Adipose tissue (tissue), 3 donors: ENCODE measurements at regions not wholly inside any gene's neighbourhood (a gene's known extent, or its start where the extent isn't known, plus 50 kb on each side); places are given as distances from the start of the nearest gene placed in this dataset.
A peak's percentile ranks its signal among the peaks of the same experiment; 100 is the strongest.

Experiments
- H3K27ac ChIP-seq: one replicate; pipeline ENCODE4 v1.5.1; 2013; ENCODE audit warnings: low read depth, low read length
- WGBS, 3 donors: extraction: QIAGEN DNeasy Blood & Tissue Kit; methylation state at CpG; one replicate each; pipeline ENCODE4 v1.1.7; 2013; 5-methylcytosine and 5-hydroxymethylcytosine counted together
- donor health status: healthy with polysubstance abuse.
- donor health status: Bipolar disorder and iron deficiency.
- donor health status: healthy.

- H3K27ac ChIP-seq = peak overlapping the region; percentile 100
- 9 to 49% (median 13%) methylated on average over 18 of the region's 18 CpGs for WGBS, 3 donors
Observed at GRCh38 chr1:234980645-234981396, 147.8 kb downstream of the TOMM20 start.

GRCh38 chr1:234980291-234980644, 148.4 kb downstream of the TOMM20 start:
- H3K27ac ChIP-seq = peak overlapping the region; percentile 100
- 62 to 88% (median 65%) methylated on average over 6 of the region's 6 CpGs for WGBS, 3 donors

GRCh38 chr1:234979296-234980279, 149.0 kb downstream of the TOMM20 start:
- WGBS, 3 donors = 52 to 86% (median 56%) methylated on average over 15 of the region's 15 CpGs
- H3K27ac ChIP-seq = peak overlapping the region; percentile 100

- H3K27ac ChIP-seq = peak overlapping the region; percentile 77
- whole genome bisulfite sequencing, 3 donors = 29 to 60% (median 34%) methylated on average over 14 of the region's 14 CpGs
Observed at GRCh38 chr1:234978397-234979295, 150.0 kb downstream of the TOMM20 start.

GRCh38 chr1:234977875-234978396, 150.7 kb downstream of the TOMM20 start:
- WGBS, 3 donors = 46 to 62% (median 59%) methylated on average over 7 of the region's 7 CpGs
- H3K27ac ChIP-seq = peak overlapping the region; percentile 45

- 73 to 88% (median 73%) methylated on average over 15 of the region's 15 CpGs for WGBS, 3 donors
Observed at GRCh38 chr1:234976861-234977680, 151.6 kb downstream of the TOMM20 start.

GRCh38 chr1:234975941-234976860, 152.4 kb downstream of the TOMM20 start:
- 60 to 86% (median 70%) methylated on average over 11 of the region's 11 CpGs for WGBS, 3 donors
- peak overlapping the region; percentile 41 for H3K27ac ChIP-seq

More at GRCh38 chr1:234976861-234977680, 151.6 kb downstream of the TOMM20 start:
- H3K27ac ChIP-seq = no peak overlapping the region

GRCh38 chr1:234975122-234975940, 153.3 kb downstream of the TOMM20 start:
- peak overlapping the region; percentile 41 for H3K27ac ChIP-seq
- WGBS, 3 donors = 74 to 78% (median 74%) methylated on average over 11 of the region's 11 CpGs

- 77 to 91% (median 88%) methylated on average over 10 of the region's 10 CpGs for WGBS, 3 donors
- no peak overlapping the region for H3K27ac ChIP-seq
Observed at GRCh38 chr1:234973426-234974250, 155.0 kb downstream of the TOMM20 start.

GRCh38 chr1:234972411-234973191, 156.0 kb downstream of the TOMM20 start:
- no peak overlapping the region for H3K27ac ChIP-seq
- WGBS, 3 donors = 75 to 80% (median 76%) methylated on average over 19 of the region's 19 CpGs

- no peak overlapping the region for H3K27ac ChIP-seq
- 52 to 91% (median 89%) methylated on average over 9 of the region's 9 CpGs for WGBS, 3 donors
Observed at GRCh38 chr1:234971586-234972297, 156.9 kb downstream of the TOMM20 start.

GRCh38 chr1:234970731-234971476, 157.7 kb downstream of the TOMM20 start:
- peak overlapping the region; percentile 41 for H3K27ac ChIP-seq
- WGBS, 3 donors = 26 to 44% (median 32%) methylated on average over 12 of the region's 12 CpGs

GRCh38 chr1:234970401-234970730, 158.3 kb downstream of the TOMM20 start:
- peak overlapping the region; percentile 58 for H3K27ac ChIP-seq
- WGBS, 3 donors = 12 to 30% (median 12%) methylated on average over 4 of the region's 4 CpGs
